OCI-LY7 (cell line): ENCODE measurements at regions not wholly inside any gene's neighbourhood (a gene's known extent, or its start where the extent isn't known, plus 50 kb on each side); places are given as distances from the start of the nearest gene placed in this dataset.

ENCODE experiments used
- CTCF ChIP-seq: fragments of 200-600 bp; sonication (generic); conservative IDR thresholded peaks from 2 replicates; pipeline ENCODE4 v1.5.1; 2014; ENCODE audit warnings: mild to moderate bottlenecking, antibody characterized with exemption, low read length, moderate library complexity, mixed read lengths
- EZH2phosphoT487 ChIP-seq: fragments of 200-600 bp; sonication (generic); IDR thresholded peaks from 2 replicates; pipeline ENCODE4 v1.6.1; 2018; ENCODE audit warnings: low read depth, borderline replicate concordance, mild to moderate bottlenecking, mixed run types, antibody characterized with exemption, low read length, moderate library complexity, mixed read lengths

- TF ChIP-seq CTCF (no peak), EZH2phosphoT487 (no peak)
Measured at GRCh38 chr13:34179481-34179880, 361.5 kb downstream of the RFC3 start.
